Osteoblast (primary cell): ENCODE measurements at regions not wholly inside any gene's neighbourhood (a gene's known extent, or its start where the extent isn't known, plus 50 kb on each side); places are given as distances from the start of the nearest gene placed in this dataset.
"Not testable (repeated sequence)": the region's sequence is repeated elsewhere in the genome, so short reads cannot be mapped to it uniquely, and the experiment has no call there.

Experiments
- DNase-seq: peaks from one replicate; pipeline ENCODE4 v3.0.0; 2011; ENCODE audit warnings: low spot score, mixed read lengths; ENCODE audit not compliant: insufficient read length; ENCODE audit errors: missing footprints
- H2AFZ ChIP-seq: 2 replicates; pipeline ENCODE4 v1.6.0; 2011; ENCODE audit warnings: mild to moderate bottlenecking, low read length
- H3K27ac ChIP-seq: 2 replicates; pipeline ENCODE4 v1.5.1; 2011; ENCODE audit warnings: mild to moderate bottlenecking, low read depth, low read length, moderate library complexity
- H3K27me3 ChIP-seq: 2 replicates; pipeline ENCODE4 v1.6.0; 2012; ENCODE audit warnings: mild to moderate bottlenecking, control low read depth, inconsistent platforms, low read length, moderate library complexity; ENCODE audit not compliant: insufficient read depth
- H3K36me3 ChIP-seq: 2 replicates; pipeline ENCODE4 v1.5.1; 2011; ENCODE audit warnings: mild to moderate bottlenecking, low read length, control low read depth, moderate library complexity; ENCODE audit not compliant: insufficient read depth
- H3K4me1 ChIP-seq: 2 replicates; pipeline ENCODE4 v1.5.1; 2011; ENCODE audit warnings: mild to moderate bottlenecking, low read length, control low read depth, moderate library complexity; ENCODE audit not compliant: insufficient read depth
- H3K4me2 ChIP-seq: 2 replicates; pipeline ENCODE4 v1.6.0; 2011; ENCODE audit warnings: mild to moderate bottlenecking, low read length; ENCODE audit not compliant: insufficient read depth
- H3K4me3 ChIP-seq: fragments of 200-600 bp; sonication (generic); 3 replicates; pipeline ENCODE4 v1.5.1; 2012; ENCODE audit warnings: mild to moderate bottlenecking, low read length, inconsistent platforms; ENCODE audit not compliant: insufficient read depth
- H3K79me2 ChIP-seq: 2 replicates; pipeline ENCODE4 v1.6.0; 2012; ENCODE audit warnings: mild to moderate bottlenecking, low read length, control low read depth, inconsistent platforms; ENCODE audit not compliant: insufficient read depth
- H3K9me3 ChIP-seq: 2 replicates; pipeline ENCODE4 v1.5.1; 2011; ENCODE audit warnings: low read depth, low read length, control low read depth
- H4K20me1 ChIP-seq: 2 replicates; pipeline ENCODE4 v1.6.0; 2012; ENCODE audit warnings: mild to moderate bottlenecking, low read length, control low read depth; ENCODE audit not compliant: insufficient read depth
- CTCF ChIP-seq: IDR thresholded peaks from 2 replicates; pipeline ENCODE4 v1.5.1; 2011; ENCODE audit warnings: mild to moderate bottlenecking, low read depth, low read length, moderate library complexity; ENCODE audit errors: extremely low read depth

- no peaks in the 10 kb centered on the region for H3K4me1 ChIP-seq
- no peaks in the 10 kb centered on the region for H3K79me2 ChIP-seq
- H3K4me3 ChIP-seq: no peak overlapping the region
- H3K27me3 ChIP-seq: no peaks in the 10 kb centered on the region
- no peak for TF ChIP-seq CTCF
- H3K9me3 ChIP-seq: no peaks in the 10 kb centered on the region
- no peak overlapping the region for H3K27ac ChIP-seq
- no peaks in the 10 kb centered on the region for H3K36me3 ChIP-seq
- H2AFZ ChIP-seq: no peak overlapping the region
- no peak overlapping the region for H3K4me2 ChIP-seq
- no peaks in the 10 kb centered on the region for H4K20me1 ChIP-seq
- no peak for DNase-seq
Observed at GRCh38 chr5:106435185-106435584, 1235.6 kb downstream of the EFNA5 start.

DNA sequence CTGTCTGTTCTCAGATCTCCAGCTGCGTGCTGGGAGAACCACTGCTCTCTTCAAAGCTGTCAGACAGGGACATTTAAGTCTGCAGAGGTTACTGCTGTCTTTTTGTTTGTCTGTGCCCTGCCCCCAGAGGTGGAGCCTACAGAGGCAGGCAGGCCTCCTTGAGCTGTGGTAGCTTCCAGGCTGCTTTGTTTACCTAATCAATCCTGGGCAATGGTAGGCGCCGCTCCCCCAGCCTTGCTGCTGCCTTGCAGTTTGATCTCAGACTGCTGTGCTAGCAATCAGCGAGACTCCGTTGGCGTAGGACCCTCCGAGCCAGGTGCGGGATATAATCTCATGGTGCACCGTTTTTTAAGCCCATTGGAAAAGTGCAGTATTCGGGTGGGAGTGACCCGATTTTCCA, 1240.0 kb downstream of the EFNA5 start:
- not testable (repeated sequence) for H3K4me1 ChIP-seq, DNase-seq

DNA sequence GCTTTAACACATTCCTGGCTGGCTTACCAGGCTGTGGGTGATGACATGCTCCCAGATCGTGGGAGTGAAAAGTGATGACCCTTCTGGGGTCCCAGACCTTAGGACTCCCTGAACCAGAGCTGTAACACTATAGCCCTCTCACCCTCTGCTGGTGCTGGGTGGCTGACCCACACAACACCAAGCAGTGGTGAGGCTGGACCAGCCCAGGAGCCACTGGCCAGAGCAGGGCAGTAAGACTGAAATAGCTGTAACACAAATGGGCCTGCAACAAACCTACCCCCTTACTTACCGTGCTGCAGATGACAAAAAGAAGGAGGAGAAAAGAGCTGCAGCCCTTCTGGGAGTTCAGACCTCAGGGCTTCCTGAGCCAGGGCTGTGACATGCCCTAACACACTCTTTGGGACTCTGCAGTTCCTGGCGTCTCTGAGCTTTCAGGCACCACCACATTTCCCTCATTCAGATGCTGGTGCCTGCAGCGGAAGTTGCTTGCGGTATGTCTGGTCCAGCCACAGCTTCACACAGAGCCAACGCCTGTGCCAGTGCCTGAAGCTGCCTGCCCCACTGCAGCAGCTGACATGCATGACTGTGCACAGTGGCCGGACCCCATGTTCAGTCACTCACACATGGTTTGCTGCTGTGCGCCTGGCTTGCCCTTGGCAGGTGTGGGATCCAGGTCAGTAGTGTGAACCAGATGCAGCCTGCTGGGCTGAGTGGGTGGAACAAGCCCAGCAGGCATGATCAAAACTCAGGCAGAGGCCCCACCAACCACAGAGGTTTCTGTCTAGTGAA, 1247.4 kb downstream of the EFNA5 start:
- H3K27ac ChIP-seq: no peak overlapping the region
- no peak for DNase-seq
- H3K4me3 ChIP-seq: no peak overlapping the region
- TF ChIP-seq CTCF: no peak
- H3K36me3 ChIP-seq: no peaks in the 10 kb centered on the region
- no peaks in the 10 kb centered on the region for H3K9me3 ChIP-seq
- no peaks in the 10 kb centered on the region for H3K79me2 ChIP-seq
- H2AFZ ChIP-seq: no peak overlapping the region
- no peak overlapping the region for H3K4me2 ChIP-seq
- no peaks in the 10 kb centered on the region for H3K27me3 ChIP-seq
- peaks cover 11% of the 10 kb centered on the region for H3K4me1 ChIP-seq
- no peaks in the 10 kb centered on the region for H4K20me1 ChIP-seq

More for the DNA sequence above, 1240.0 kb downstream of the EFNA5 start:
- not testable (repeated sequence) for H3K36me3 ChIP-seq, H3K9me3 ChIP-seq, H3K79me2 ChIP-seq, H3K27me3 ChIP-seq, H3K27ac ChIP-seq, H3K4me2 ChIP-seq, H3K4me3 ChIP-seq, H2AFZ ChIP-seq, H4K20me1 ChIP-seq

- Histone ChIP-seq H3K27ac (no peak overlapping the region), H3K4me1 (peaks cover 20% of the 10 kb centered on the region), H3K36me3 (no peaks in the 10 kb centered on the region), H3K79me2 (no peaks in the 10 kb centered on the region), H3K4me2 (no peak overlapping the region), H2AFZ (no peak overlapping the region), H3K9me3 (no peaks in the 10 kb centered on the region), H3K4me3 (no peak overlapping the region), H4K20me1 (no peaks in the 10 kb centered on the region), H3K27me3 (no peaks in the 10 kb centered on the region)
- DNase-seq: no peak
- TF ChIP-seq CTCF: no peak
Observed at GRCh38 chr5:106420102-106420501, 1250.6 kb downstream of the EFNA5 start.
